ENCODE measurements at regions not wholly inside any gene's neighbourhood (a gene's known extent, or its start where the extent isn't known, plus 50 kb on each side); places are given as distances from the start of the nearest gene placed in this dataset.

GRCh38 chr3:83302091-83302490 lies 1540.6 kb upstream of the GBE1 start:
- DNase-seq, result no peak

- DNase-seq, result no peak
These were observed 1556.2 kb upstream of the GBE1 start for GRCh38 chr3:83317605-83318004.

GRCh38 chr3:83320726-83321125 lies 1559.3 kb upstream of the GBE1 start:
- no peak for DNase-seq

- no peak for DNase-seq
These were observed 1560.0 kb upstream of the GBE1 start for GRCh38 chr3:83321457-83321856.

GRCh38 chr3:83321891-83322290 lies 1560.4 kb upstream of the GBE1 start:
- no peak for DNase-seq

GRCh38 chr3:83354205-83354604 lies 1592.8 kb upstream of the GBE1 start:
- no peak for DNase-seq

- DNase-seq, result no peak
These were observed 1565.5 kb upstream of the CADM2 start for GRCh38 chr3:83393276-83393675.

GRCh38 chr3:83403927-83404326 lies 1554.9 kb upstream of the CADM2 start:
- no peak for DNase-seq

GRCh38 chr3:83426300-83426699 lies 1532.5 kb upstream of the CADM2 start:
- DNase-seq, result no peak

- DNase-seq, result no peak
These were observed 1523.8 kb upstream of the CADM2 start for GRCh38 chr3:83434880-83435587.

- DNase-seq, result no peak
These were observed 1520.6 kb upstream of the CADM2 start for GRCh38 chr3:83438188-83438587.

GRCh38 chr3:83453056-83453455 lies 1505.7 kb upstream of the CADM2 start:
- DNase-seq, result no peak

- no peak for DNase-seq
These were observed 1504.4 kb upstream of the CADM2 start for GRCh38 chr3:83454353-83454752.

GRCh38 chr3:83457551-83457950 lies 1501.2 kb upstream of the CADM2 start:
- no peak for DNase-seq

GRCh38 chr3:83460052-83460451 lies 1498.7 kb upstream of the CADM2 start:
- no peak for DNase-seq

- DNase-seq, result no peak
These were observed 1497.4 kb upstream of the CADM2 start for GRCh38 chr3:83461411-83461810.

GRCh38 chr3:83477563-83477962 lies 1481.2 kb upstream of the CADM2 start:
- DNase-seq, result no peak

- DNase-seq, result no peak
These were observed 1476.3 kb upstream of the CADM2 start for GRCh38 chr3:83482402-83483070.

GRCh38 chr3:83496462-83496861 lies 1462.3 kb upstream of the CADM2 start:
- DNase-seq, result no peak

- no peak for DNase-seq
These were observed 1460.3 kb upstream of the CADM2 start for GRCh38 chr3:83498361-83499016.

- DNase-seq, result no peak
These were observed 1458.4 kb upstream of the CADM2 start for GRCh38 chr3:83500422-83500821.

GRCh38 chr3:83500931-83501330 lies 1457.9 kb upstream of the CADM2 start:
- no peak for DNase-seq

GRCh38 chr3:83513051-83513450 lies 1445.7 kb upstream of the CADM2 start:
- DNase-seq, result no peak

- no peak for DNase-seq
These were observed 1445.1 kb upstream of the CADM2 start for GRCh38 chr3:83513677-83514076.

All from hindlimb muscle (tissue), 1 donor.